ENCODE measurements at regions not wholly inside any gene's neighbourhood (a gene's known extent, or its start where the extent isn't known, plus 50 kb on each side); places are given as distances from the start of the nearest gene placed in this dataset.

DNA sequence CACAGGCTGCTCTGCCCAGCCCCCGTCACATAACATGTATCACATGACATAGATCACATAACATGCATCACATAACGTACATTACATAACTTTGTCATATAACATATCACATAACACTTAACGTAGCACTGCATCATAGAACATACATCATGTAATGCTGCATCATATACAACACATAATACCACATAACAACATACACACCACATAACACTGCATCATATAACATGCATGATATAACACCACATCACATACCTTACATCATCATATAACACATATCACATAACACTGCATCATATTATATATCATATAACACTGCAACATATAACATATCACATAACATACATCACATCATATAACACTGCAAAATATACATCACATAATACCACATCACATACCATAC, 83.8 kb downstream of the AXIN2 start:
- TF ChIP-seq CTCF (IDR thresholded peaks at IDR 0.05) = no peak
- no peak for TF ChIP-seq ZFX (IDR thresholded peaks at IDR 0.05; ENCODE audit: borderline replicate concordance)
- H3K27ac ChIP-seq = no peak overlapping the region

DNA sequence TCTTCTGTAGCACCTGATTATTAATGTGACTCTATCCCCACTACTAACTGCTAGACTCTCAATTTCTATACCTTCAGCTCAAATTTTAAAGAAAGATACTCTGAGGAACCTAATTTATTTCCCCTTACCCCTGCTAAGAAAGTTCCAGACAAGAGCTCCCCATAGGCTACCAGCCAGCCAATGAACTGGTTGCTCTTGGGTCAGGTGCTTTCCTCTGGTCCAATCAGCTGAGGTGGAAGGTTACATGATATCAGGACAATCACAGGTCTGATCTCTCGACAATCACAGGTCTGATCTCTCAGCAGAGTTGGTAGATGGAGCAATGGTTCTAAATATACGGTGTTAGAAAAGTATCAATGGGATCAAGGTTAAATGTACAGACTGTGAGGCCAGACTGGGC, 86.8 kb downstream of the AXIN2 start:
- TF ChIP-seq CTCF (IDR thresholded peaks at IDR 0.05) (no peak), ZFX (IDR thresholded peaks at IDR 0.05; ENCODE audit: borderline replicate concordance) (no peak)
- H3K27ac ChIP-seq = no peak overlapping the region

- TF ChIP-seq CTCF (IDR thresholded peaks at IDR 0.05) (no peak), ZFX (IDR thresholded peaks at IDR 0.05; ENCODE audit: borderline replicate concordance) (no peak)
- no peak overlapping the region for H3K27ac ChIP-seq
Measured at GRCh38 chr17:65473985-65474384, 87.5 kb downstream of the AXIN2 start.

DNA sequence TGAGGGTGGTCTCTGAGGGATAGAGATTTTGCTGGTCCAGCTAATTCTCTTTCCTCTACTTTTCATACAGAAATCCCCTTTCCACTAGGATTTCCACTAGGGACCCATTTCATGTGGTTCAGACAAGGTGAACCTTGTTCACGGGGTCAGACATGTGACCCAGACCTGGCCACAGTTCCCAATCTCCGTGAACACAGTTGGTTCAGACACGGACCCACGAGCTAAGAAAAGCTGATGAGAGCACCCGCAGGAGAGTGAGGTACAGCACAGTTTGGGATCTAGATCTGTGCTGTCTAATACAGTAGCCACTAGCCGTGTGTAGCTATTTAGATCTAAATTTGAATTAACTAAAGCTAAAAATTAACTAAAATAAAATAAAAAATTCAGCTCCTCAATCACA, 88.1 kb downstream of the AXIN2 start:
- no peak overlapping the region for H3K27ac ChIP-seq
- TF ChIP-seq CTCF (IDR thresholded peaks at IDR 0.05) (no peak), ZFX (IDR thresholded peaks at IDR 0.05; ENCODE audit: borderline replicate concordance) (no peak)

DNA sequence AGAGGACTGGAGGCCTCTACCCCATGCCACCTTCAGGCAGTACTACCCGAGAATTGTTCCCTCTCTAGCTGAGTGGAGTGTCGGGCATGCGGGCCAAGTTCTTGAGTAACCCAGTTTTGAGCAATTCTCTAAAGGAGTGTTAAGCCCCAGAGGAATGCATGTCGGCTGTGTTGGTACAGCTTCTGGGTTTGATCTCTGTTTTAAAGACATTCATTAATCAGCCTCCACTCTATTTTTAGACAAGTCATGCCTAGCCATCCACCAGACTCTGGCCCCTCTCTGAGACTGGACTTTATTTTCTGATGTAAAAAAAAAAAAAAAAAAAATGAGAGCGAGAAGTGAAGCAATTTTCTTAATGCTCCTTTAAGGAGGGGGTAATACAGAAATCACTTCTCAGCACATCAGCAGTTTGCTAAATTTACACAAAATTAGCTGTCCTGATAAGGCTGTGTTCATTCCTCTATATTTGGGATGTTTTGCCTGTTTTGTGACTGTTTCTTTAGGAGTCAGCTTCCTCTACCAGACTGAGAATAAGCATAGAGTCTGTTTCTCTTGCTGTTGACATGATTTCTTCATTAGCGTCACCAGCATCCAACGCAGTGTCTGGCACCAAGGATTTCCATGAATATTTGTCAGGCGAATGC, 88.7 kb downstream of the AXIN2 start:
- no peak for TF ChIP-seq ZFX (IDR thresholded peaks at IDR 0.05; ENCODE audit: borderline replicate concordance)
- no peak for TF ChIP-seq CTCF (IDR thresholded peaks at IDR 0.05)
- no peak overlapping the region for H3K27ac ChIP-seq

DNA sequence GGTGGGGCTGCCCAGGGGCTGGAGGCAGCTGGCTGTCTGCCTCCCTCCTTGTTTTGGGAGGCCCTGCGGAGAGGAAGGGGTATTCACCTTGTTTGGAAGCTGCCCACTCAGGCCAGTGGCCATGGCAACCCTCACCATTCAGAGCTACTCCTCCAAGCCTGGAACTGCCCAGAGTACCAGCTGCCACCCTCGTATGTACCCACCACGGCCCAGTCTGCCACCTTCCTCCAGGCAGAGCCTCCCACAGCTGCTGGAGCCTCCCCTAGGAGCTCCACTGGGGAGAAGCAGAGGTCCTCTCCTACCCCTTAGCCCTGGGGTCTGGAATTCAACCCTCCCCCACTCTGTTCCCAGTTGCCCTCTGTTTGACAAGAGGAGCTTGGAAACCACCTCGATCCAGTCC, 90.7 kb downstream of the AXIN2 start:
- TF ChIP-seq CTCF (IDR thresholded peaks at IDR 0.05) (no peak), ZFX (IDR thresholded peaks at IDR 0.05; ENCODE audit: borderline replicate concordance) (no peak)
- no peak overlapping the region for H3K27ac ChIP-seq

DNA sequence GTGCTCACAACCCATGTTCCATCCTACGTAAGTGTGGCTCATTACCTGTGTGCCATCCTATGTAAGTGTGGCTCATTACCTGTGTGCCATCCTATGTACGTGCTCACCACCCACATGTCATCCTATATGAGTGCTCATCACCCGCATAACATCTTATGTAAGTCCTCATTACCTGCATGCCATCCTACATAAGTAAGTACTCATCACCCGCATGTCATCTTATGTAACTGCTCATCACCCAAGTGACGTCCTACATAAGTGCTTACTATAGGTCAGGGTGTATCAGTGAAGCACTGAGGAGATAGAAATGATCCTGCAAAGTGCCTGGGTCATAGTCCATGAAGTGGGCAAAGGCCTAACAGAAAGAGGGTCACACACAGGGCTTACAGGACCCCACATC, 93.1 kb downstream of the AXIN2 start:
- H3K27ac ChIP-seq = no peak overlapping the region
- TF ChIP-seq CTCF (IDR thresholded peaks at IDR 0.05) (no peak), ZFX (IDR thresholded peaks at IDR 0.05; ENCODE audit: borderline replicate concordance) (no peak)

Measured in 22Rv1 (cell line).